SK-N-SH (cell line): ENCODE measurements at regions not wholly inside any gene's neighbourhood (a gene's known extent, or its start where the extent isn't known, plus 50 kb on each side); places are given as distances from the start of the nearest gene placed in this dataset.

Source experiments
- CTCF ChIA-PET: fragments of 300-600, 350-600 bp; formaldehyde crosslinking; extraction: SDS; loops from one replicate; lab custom pipeline; 2021; lab: Yijun Ruan, JAX
- POLR2A ChIA-PET: fragments of 350-600 bp; sonication (Branson Sonifier 250); formaldehyde crosslinking; extraction: SDS; loops from one replicate; lab custom pipeline; 2020; ENCODE audit warnings: antibody characterized with exemption, inconsistent platforms; lab: Yijun Ruan, JAX
- DNase-seq: peaks from one replicate; pipeline ENCODE4 v3.0.0; 2012
- H2AFZ ChIP-seq: fragments of 200-600 bp; sonication (generic); 2 replicates; pipeline ENCODE4 v1.8.1; 2016; ENCODE audit warnings: antibody characterized with exemption, mild to moderate bottlenecking, low read depth
- H3F3A ChIP-seq: fragments of 200-600 bp; sonication (generic); replicated peaks from 2 replicates; pipeline ENCODE3; 2016; ENCODE audit warnings: antibody characterized with exemption, mild to moderate bottlenecking; ENCODE audit not compliant: insufficient read depth
- H3K27ac ChIP-seq, 2 experiments: fragments of 200-500 bp in 1 of 2; fragments of 200-600 bp in 1 of 2; sonication (Bioruptor generic) in 1 of 2; sonication (generic), shearing (Covaris generic) in 1 of 2; 2 replicates each; pipeline versions ENCODE4 v1.5.1 to v1.6.1; 2014 to 2016; ENCODE audit warnings: low read depth in 2 of 2, inconsistent platforms in 1 of 2, low read length in 1 of 2, mild to moderate bottlenecking in 1 of 2, mixed read lengths in 1 of 2
- H3K27me3 ChIP-seq: fragments of 200-600 bp; sonication (generic), shearing (Covaris generic); 2 replicates; pipeline ENCODE4 v1.6.1; 2016; ENCODE audit warnings: mixed run types; ENCODE audit not compliant: insufficient read depth
- H3K36me3 ChIP-seq, 2 experiments: fragments of 200-500 bp in 1 of 2; fragments of 200-600 bp in 1 of 2; sonication (Bioruptor generic) in 1 of 2; sonication (generic) in 1 of 2; replicated peaks in 1 of 2; 2 replicates each; pipeline versions ENCODE3 to v1.5.1; 2014 to 2016; ENCODE audit warnings: low read length in 1 of 2, mild to moderate bottlenecking in 1 of 2; ENCODE audit not compliant: insufficient read depth in 2 of 2, control insufficient read depth in 1 of 2
- H3K4me1 ChIP-seq, 2 experiments: fragments of 200-500 bp in 1 of 2; fragments of 200-600 bp in 1 of 2; sonication (Bioruptor generic) in 1 of 2; sonication (generic), shearing (Covaris generic) in 1 of 2; 2 replicates each; pipeline versions ENCODE4 v1.5.1 to v1.6.1; 2014 to 2016; ENCODE audit warnings: low read depth in 1 of 2, low read length in 1 of 2, mixed run types in 1 of 2; ENCODE audit not compliant: insufficient read depth in 2 of 2, control insufficient read depth in 1 of 2
- H3K4me2 ChIP-seq: fragments of 200-600 bp; sonication (generic), shearing (Covaris generic); 2 replicates; pipeline ENCODE4 v1.6.1; 2017; ENCODE audit warnings: mixed run types
- H3K4me3 ChIP-seq, 2 experiments: fragments of 200-500 bp in 1 of 2; fragments of 200-600 bp in 1 of 2; sonication (Bioruptor generic) in 1 of 2; sonication (generic), shearing (Covaris generic) in 1 of 2; 2 replicates each; pipeline versions ENCODE4 v1.5.1 to v1.8.1; 2014 to 2016; ENCODE audit warnings: low read depth in 2 of 2, inconsistent platforms in 1 of 2, low read length in 1 of 2, mild to moderate bottlenecking in 1 of 2, mixed read lengths in 1 of 2, moderate library complexity in 1 of 2
- H3K79me2 ChIP-seq: fragments of 200-600 bp; sonication (generic); 2 replicates; pipeline ENCODE4 v1.8.1; 2017; ENCODE audit warnings: mild to moderate bottlenecking; ENCODE audit not compliant: insufficient read depth
- H3K9ac ChIP-seq: fragments of 200-600 bp; sonication (generic); 2 replicates; pipeline ENCODE4 v1.6.1; 2017; ENCODE audit warnings: mixed run types
- H3K9me2 ChIP-seq: fragments of 200-600 bp; sonication (generic); 2 replicates; pipeline ENCODE4 v1.6.1; 2017; ENCODE audit warnings: mixed run types
- H3K9me3 ChIP-seq: fragments of 200-600 bp; sonication (generic); 2 replicates; pipeline ENCODE4 v1.6.1; 2017; ENCODE audit warnings: mixed run types, mild to moderate bottlenecking, moderate library complexity
- H4K20me1 ChIP-seq: fragments of 200-600 bp; sonication (generic); 2 replicates; pipeline ENCODE4 v1.6.1; 2017; ENCODE audit warnings: mild to moderate bottlenecking, mixed run types; ENCODE audit not compliant: insufficient read depth
- CHD2 ChIP-seq: fragments of 150-350 bp; IDR thresholded peaks from 2 replicates; pipeline ENCODE4 v1.6.1; 2018; ENCODE audit warnings: low read length; ENCODE audit not compliant: partially characterized antibody
- EP300 ChIP-seq, 2 experiments: IDR thresholded peaks; 2 replicates each; pipeline versions ENCODE4 v1.4.0 to v1.6.1; 2012; ENCODE audit warnings: borderline replicate concordance in 1 of 2, low read depth in 1 of 2, low read length in 1 of 2
- EZH2phosphoT487 ChIP-seq: fragments of 200-600 bp; sonication (generic); IDR thresholded peaks from 2 replicates; pipeline ENCODE4 v1.6.1; 2017; ENCODE audit warnings: low read depth, mixed run types, mild to moderate bottlenecking, antibody characterized with exemption, moderate library complexity, borderline replicate concordance
- FOSL2 ChIP-seq: IDR thresholded peaks from 2 replicates; pipeline ENCODE4 v1.4.0; 2012; ENCODE audit warnings: low read depth, mild to moderate bottlenecking, moderate library complexity, borderline replicate concordance
- FOXJ3 ChIP-seq: sonication (generic); formaldehyde crosslinking; IDR thresholded peaks from 2 replicates; pipeline ENCODE4 v1.5.1; 2020; ENCODE audit warnings: mild to moderate bottlenecking, missing genetic modification reagents
- IRF3 ChIP-seq: fragments of 150-350 bp; IDR thresholded peaks from 2 replicates; pipeline ENCODE4 v1.6.1; 2016; ENCODE audit warnings: mild to moderate bottlenecking, low read depth, low read length
- JUND ChIP-seq: IDR thresholded peaks from 2 replicates; pipeline ENCODE4 v1.4.0; 2012
- MEF2A ChIP-seq: IDR thresholded peaks from 2 replicates; pipeline ENCODE4 v1.4.0; 2012; ENCODE audit warnings: low read depth, borderline replicate concordance
- NFIC ChIP-seq: IDR thresholded peaks from 2 replicates; pipeline ENCODE4 v1.4.0; 2012; ENCODE audit warnings: borderline replicate concordance
- NRF1 ChIP-seq: IDR thresholded peaks from 2 replicates; pipeline ENCODE4 v1.6.1; 2012; ENCODE audit warnings: low read depth, mild to moderate bottlenecking, low read length
- PBX3 ChIP-seq: IDR thresholded peaks from 2 replicates; pipeline ENCODE4; 2012
- RAD21 ChIP-seq: IDR thresholded peaks from 2 replicates; pipeline ENCODE4 v1.6.1; 2012; ENCODE audit warnings: mild to moderate bottlenecking, low read length
- RFX5 ChIP-seq: IDR thresholded peaks from 2 replicates; pipeline ENCODE4 v1.6.1; 2012; ENCODE audit warnings: mild to moderate bottlenecking, improper control_type of control experiment, low read length
- RXRA ChIP-seq: IDR thresholded peaks from 2 replicates; pipeline ENCODE4 v1.4.0; 2012; ENCODE audit warnings: low read depth, mild to moderate bottlenecking, borderline replicate concordance
- SIN3A ChIP-seq: IDR thresholded peaks from 2 replicates; pipeline ENCODE4 v1.6.1; 2012; ENCODE audit warnings: low read depth, mild to moderate bottlenecking, low read length, moderate library complexity, borderline replicate concordance
- TAF1 ChIP-seq: IDR thresholded peaks from 2 replicates; pipeline ENCODE4 v1.6.1; 2012; ENCODE audit warnings: low read depth, mild to moderate bottlenecking, low read length, moderate library complexity, borderline replicate concordance
- USF1 ChIP-seq: IDR thresholded peaks from 2 replicates; pipeline ENCODE4 v1.4.0; 2012; ENCODE audit warnings: low read depth, borderline replicate concordance
- WGBS: methylation state at CpG from one replicate; pipeline ENCODE4 v1.1.6; 2017; ENCODE audit warnings: low lambda C conversion rate; 5-methylcytosine and 5-hydroxymethylcytosine counted together
- TF ChIP-seq, protein P1 (sequence below): fragments of 150-350 bp; IDR thresholded peaks from 2 replicates; pipeline ENCODE4 v1.6.1; 2017; ENCODE audit warnings: antibody characterized with exemption, low read length, low read depth, borderline replicate concordance
- TF ChIP-seq, protein P2 (sequence below): IDR thresholded peaks from 2 replicates; pipeline ENCODE4 v1.4.0; 2012; ENCODE audit warnings: low read depth

GRCh38 chrX:42715701-42716262, 62.2 kb downstream of the PPP1R2C start:
- H3K4me3 ChIP-seq, result no peak overlapping the region
- H3K9me3 ChIP-seq, result no peaks in the 10 kb centered on the region
- no peak overlapping the region for H3K4me2 ChIP-seq
- ChIA-PET CTCF (interaction anchor here (0.6 to 1.7 kb wide), 9 partner anchors 9 to 79 kb away, joined by 3 to 11 read pairs (median 3); no protein-coding TSS in a partner anchor), POLR2A (no interaction called here)
- whole genome bisulfite sequencing, result 23% methylated on average over 8 of the region's 8 CpGs
- no peaks in the 10 kb centered on the region for H3K9me2 ChIP-seq
- H3K79me2 ChIP-seq, result no peaks in the 10 kb centered on the region
- no peak overlapping the region for H3K27ac ChIP-seq
- no peaks in the 10 kb centered on the region for H3K36me3 ChIP-seq
- TF ChIP-seq PBX3, result no peak
- TF ChIP-seq, protein P1, sequence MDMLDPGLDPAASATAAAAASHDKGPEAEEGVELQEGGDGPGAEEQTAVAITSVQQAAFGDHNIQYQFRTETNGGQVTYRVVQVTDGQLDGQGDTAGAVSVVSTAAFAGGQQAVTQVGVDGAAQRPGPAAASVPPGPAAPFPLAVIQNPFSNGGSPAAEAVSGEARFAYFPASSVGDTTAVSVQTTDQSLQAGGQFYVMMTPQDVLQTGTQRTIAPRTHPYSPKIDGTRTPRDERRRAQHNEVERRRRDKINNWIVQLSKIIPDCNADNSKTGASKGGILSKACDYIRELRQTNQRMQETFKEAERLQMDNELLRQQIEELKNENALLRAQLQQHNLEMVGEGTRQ, result no peak
- no peak for TF ChIP-seq RXRA
- TF ChIP-seq FOXJ3 (CRISPR knock-in tag), result no peak
- TF ChIP-seq IRF3, result no peak
- TF ChIP-seq JUND, result no peak
- TF ChIP-seq USF1, result no peak
- TF ChIP-seq EP300 (IDR thresholded peaks at IDR 0.05; ENCODE audit: borderline replicate concordance in 1 of 2, low read depth in 1 of 2, low read length in 1 of 2), result no peak
- no peak for TF ChIP-seq CHD2
- TF ChIP-seq FOSL2, result no peak
- TF ChIP-seq TAF1, result no peak
- TF ChIP-seq RFX5, result no peak
- TF ChIP-seq, protein P2, sequence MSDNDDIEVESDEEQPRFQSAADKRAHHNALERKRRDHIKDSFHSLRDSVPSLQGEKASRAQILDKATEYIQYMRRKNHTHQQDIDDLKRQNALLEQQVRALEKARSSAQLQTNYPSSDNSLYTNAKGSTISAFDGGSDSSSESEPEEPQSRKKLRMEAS, result no peak
- TF ChIP-seq EZH2phosphoT487, result no peak
- no peak for TF ChIP-seq NRF1
- TF ChIP-seq RAD21, result no peak
- no peak for TF ChIP-seq SIN3A
- no peak for TF ChIP-seq NFIC
- TF ChIP-seq MEF2A, result no peak
- H3K4me1 ChIP-seq, result no peaks in the 10 kb centered on the region
- H3K9ac ChIP-seq, result no peak overlapping the region
- DNase-seq, result no peak
- H4K20me1 ChIP-seq, result no peaks in the 10 kb centered on the region
- no peak overlapping the region for H2AFZ ChIP-seq
- no peaks in the 10 kb centered on the region for H3F3A ChIP-seq
- H3K27me3 ChIP-seq, result no peaks in the 10 kb centered on the region
